CD4-positive, alpha-beta memory T cell (primary cell): ENCODE measurements at regions not wholly inside any gene's neighbourhood (a gene's known extent, or its start where the extent isn't known, plus 50 kb on each side); places are given as distances from the start of the nearest gene placed in this dataset.
"Not testable (repeated sequence)": the region's sequence is repeated elsewhere in the genome, so short reads cannot be mapped to it uniquely, and the experiment has no call there.

Experiments
- CTCF ChIA-PET: fragments of 350-600 bp; sonication (Branson Sonifier 250); formaldehyde crosslinking; loops from one replicate; lab custom pipeline; 2021; ENCODE audit warnings: inconsistent platforms; ENCODE audit not compliant: partially characterized antibody; lab: Charles Lee
- POLR2A ChIA-PET: fragments of 350-600 bp; sonication (Branson Sonifier 250); formaldehyde crosslinking; loops from one replicate; lab custom pipeline; 2021; ENCODE audit not compliant: partially characterized antibody; lab: Charles Lee
- DNase-seq, 5 donors: peaks; one replicate each; pipeline versions ENCODE4 v3.0.0 to v3.0.0-alpha.2; 2020 to 2022; ENCODE audit warnings: mixed read lengths in 1 of 5
- H3K27ac ChIP-seq: one replicate; pipeline ENCODE4 v1.7.0; 2013; ENCODE audit warnings: low read depth, low read length
- H3K27me3 ChIP-seq: 2 replicates; pipeline ENCODE4 v1.7.0; 2013; ENCODE audit warnings: mild to moderate bottlenecking, low read length, moderate library complexity; ENCODE audit not compliant: insufficient read depth
- H3K36me3 ChIP-seq: 2 replicates; pipeline ENCODE4 v1.7.0; 2013; ENCODE audit warnings: mild to moderate bottlenecking, low read length, moderate library complexity; ENCODE audit not compliant: insufficient read depth
- H3K4me1 ChIP-seq: 2 replicates; pipeline ENCODE4 v1.7.0; 2013; ENCODE audit warnings: mild to moderate bottlenecking, low read length, moderate library complexity; ENCODE audit not compliant: insufficient read depth
- H3K4me3 ChIP-seq, 2 donors: one replicate each; pipeline ENCODE4 v1.7.0; 2013; ENCODE audit warnings: low read length in 2 of 2, mild to moderate bottlenecking in 1 of 2
- H3K9me3 ChIP-seq, 2 donors: one replicate each; pipeline ENCODE4 v1.7.0; 2013; ENCODE audit warnings: low read length in 2 of 2, control low read depth in 1 of 2; ENCODE audit not compliant: control insufficient read depth in 1 of 2
- H3K27ac Mint-ChIP-seq, 7 donors: one replicate each; pipeline ENCODE4 v1.8.0; 2020 to 2021; ENCODE audit warnings: mixed read lengths in 7 of 7, mild to moderate bottlenecking in 6 of 7, inconsistent platforms in 3 of 7, moderate library complexity in 3 of 7
- H3K27me3 Mint-ChIP-seq, 2 donors: one replicate each; pipeline ENCODE4 v1.8.0; 2020 to 2021; ENCODE audit warnings: mixed read lengths in 2 of 2
- H3K36me3 Mint-ChIP-seq, 2 donors: one replicate each; pipeline ENCODE4 v1.8.0; 2020 to 2021; ENCODE audit warnings: mixed read lengths in 2 of 2, inconsistent platforms in 1 of 2, mild to moderate bottlenecking in 1 of 2
- H3K4me1 Mint-ChIP-seq, 4 donors: one replicate each; pipeline ENCODE4 v1.8.0; 2020 to 2021; ENCODE audit warnings: mixed read lengths in 4 of 4, mild to moderate bottlenecking in 1 of 4
- H3K4me3 Mint-ChIP-seq, 8 donors: one replicate each; pipeline ENCODE4 v1.8.0; 2020 to 2021; ENCODE audit warnings: mixed read lengths in 8 of 8, mild to moderate bottlenecking in 7 of 8, moderate library complexity in 6 of 8, inconsistent platforms in 3 of 8
- H3K9me3 Mint-ChIP-seq, 8 donors: one replicate each; pipeline ENCODE4 v1.8.0; 2020 to 2021; ENCODE audit warnings: mixed read lengths in 8 of 8, mild to moderate bottlenecking in 5 of 8, inconsistent platforms in 3 of 8, moderate library complexity in 1 of 8
- intact Hi-C: fragments of 100-400 bp; cut with micrococcal nuclease; formaldehyde crosslinking; loops from one replicate; pipeline ENCODE4 v1.15.1; 2023

- POLR2A ChIA-PET = no interaction called here
- Mint-ChIP-seq H3K27me3 (no peaks in the 10 kb centered on the region), H3K4me1 (no peaks in the 10 kb centered on the region), H3K27ac (no peak overlapping the region), H3K9me3 (peaks cover 2 to 10% (median 3%) of the 10 kb centered on the region in 8 donors), H3K36me3 (no peaks in the 10 kb centered on the region), H3K4me3 (no peak overlapping the region)
- no peak for DNase-seq
- no peaks in the 10 kb centered on the region for H3K27me3 ChIP-seq
- H3K9me3 ChIP-seq = no peaks in the 10 kb centered on the region
- CTCF ChIA-PET = no interaction called here
- H3K4me1 ChIP-seq = no peaks in the 10 kb centered on the region
- no peaks in the 10 kb centered on the region for H3K36me3 ChIP-seq
- no peak overlapping the region for H3K4me3 ChIP-seq
- no peak overlapping the region for H3K27ac ChIP-seq
- intact Hi-C loops = no loop called here
These were observed 185.0 kb downstream of the TBX18 start for GRCh38 chr6:84579404-84579803.

- H3K9me3 Mint-ChIP-seq = peaks cover 0 to 6% (median 0%) of the 10 kb centered on the region in 8 donors
- CTCF ChIA-PET = no interaction called here
These were observed 188.4 kb downstream of the TBX18 start for GRCh38 chr6:84576029-84576428.

GRCh38 chr6:84575264-84575663 lies 189.1 kb downstream of the TBX18 start:
- Histone ChIP-seq H3K4me3 (no peak overlapping the region), H3K4me1 (no peaks in the 10 kb centered on the region), H3K27ac (no peak overlapping the region), H3K27me3 (no peaks in the 10 kb centered on the region), H3K9me3 (no peaks in the 10 kb centered on the region), H3K36me3 (no peaks in the 10 kb centered on the region)
- no peaks in the 10 kb centered on the region for H3K4me1 Mint-ChIP-seq
- H3K27ac Mint-ChIP-seq = no peak overlapping the region
- ChIA-PET POLR2A (no interaction called here), CTCF (no interaction called here)
- DNase-seq = no peak
- no peak overlapping the region for H3K4me3 Mint-ChIP-seq
- H3K36me3 Mint-ChIP-seq = no peaks in the 10 kb centered on the region
- no peaks in the 10 kb centered on the region for H3K27me3 Mint-ChIP-seq
- intact Hi-C loops = no loop called here
- peaks cover 0 to 8% (median under 1%) of the 10 kb centered on the region in 8 donors for H3K9me3 Mint-ChIP-seq

More at GRCh38 chr6:84576029-84576428, 188.4 kb downstream of the TBX18 start:
- Histone ChIP-seq H3K9me3 (no peaks in the 10 kb centered on the region), H3K4me1 (no peaks in the 10 kb centered on the region), H3K27ac (no peak overlapping the region), H3K27me3 (no peaks in the 10 kb centered on the region), H3K36me3 (no peaks in the 10 kb centered on the region), H3K4me3 (no peak overlapping the region)
- POLR2A ChIA-PET = no interaction called here
- DNase-seq = no peak
- H3K4me1 Mint-ChIP-seq = no peaks in the 10 kb centered on the region
- no peaks in the 10 kb centered on the region for H3K27me3 Mint-ChIP-seq
- intact Hi-C loops = no loop called here
- no peak overlapping the region for H3K27ac Mint-ChIP-seq
- no peak overlapping the region for H3K4me3 Mint-ChIP-seq
- H3K36me3 Mint-ChIP-seq = no peaks in the 10 kb centered on the region

- no peaks in the 10 kb centered on the region for H3K27me3 Mint-ChIP-seq
- no peak overlapping the region for H3K4me3 Mint-ChIP-seq
- Histone ChIP-seq H3K9me3 (no peaks in the 10 kb centered on the region), H3K27me3 (no peaks in the 10 kb centered on the region), H3K27ac (no peak overlapping the region), H3K4me1 (no peaks in the 10 kb centered on the region), H3K4me3 (no peak overlapping the region), H3K36me3 (no peaks in the 10 kb centered on the region)
- peaks cover 0 to 7% (median 3%) of the 10 kb centered on the region in 8 donors for H3K9me3 Mint-ChIP-seq
- intact Hi-C loops = no loop called here
- DNase-seq = no peak
- H3K27ac Mint-ChIP-seq = no peak overlapping the region
- ChIA-PET CTCF (no interaction called here), POLR2A (no interaction called here)
- no peaks in the 10 kb centered on the region for H3K4me1 Mint-ChIP-seq
- H3K36me3 Mint-ChIP-seq = no peaks in the 10 kb centered on the region
These were observed 194.5 kb downstream of the TBX18 start for GRCh38 chr6:84569882-84570281.

GRCh38 chr6:84568971-84569370 lies 195.4 kb downstream of the TBX18 start:
- CTCF ChIA-PET = no interaction called here
- DNase-seq = no peak
- Histone ChIP-seq H3K4me1 (no peaks in the 10 kb centered on the region), H3K9me3 (no peaks in the 10 kb centered on the region), H3K27ac (no peak overlapping the region), H3K4me3 (no peak overlapping the region), H3K36me3 (no peaks in the 10 kb centered on the region), H3K27me3 (no peaks in the 10 kb centered on the region)
- Mint-ChIP-seq H3K9me3 (peaks cover 0 to 9% (median 4%) of the 10 kb centered on the region in 8 donors), H3K27ac (no peak overlapping the region), H3K36me3 (no peaks in the 10 kb centered on the region), H3K4me3 (no peak overlapping the region), H3K4me1 (no peaks in the 10 kb centered on the region), H3K27me3 (no peaks in the 10 kb centered on the region)
- intact Hi-C loops = no loop called here
- POLR2A ChIA-PET = no interaction called here

GRCh38 chr6:84565718-84566117 lies 198.7 kb downstream of the TBX18 start:
- H3K4me1 Mint-ChIP-seq, CTCF ChIA-PET, intact Hi-C loops, H3K9me3 ChIP-seq, H3K4me3 ChIP-seq, H3K4me3 Mint-ChIP-seq, H3K36me3 ChIP-seq, H3K27ac ChIP-seq, H3K36me3 Mint-ChIP-seq, H3K27me3 ChIP-seq, H3K4me1 ChIP-seq, POLR2A ChIA-PET, H3K27ac Mint-ChIP-seq, DNase-seq, H3K27me3 Mint-ChIP-seq: not testable (repeated sequence)
- peaks cover 4 to 13% (median 7%) of the 10 kb centered on the region in 8 donors for H3K9me3 Mint-ChIP-seq

GRCh38 chr6:84560436-84561390 lies 203.7 kb downstream of the TBX18 start:
- H3K9me3 ChIP-seq = no peaks in the 10 kb centered on the region
- H3K4me3 ChIP-seq = no peak overlapping the region
- no peaks in the 10 kb centered on the region for H3K36me3 ChIP-seq
- Mint-ChIP-seq H3K9me3 (peaks cover 0 to 12% (median 7%) of the 10 kb centered on the region in 8 donors), H3K4me1 (no peaks in the 10 kb centered on the region), H3K27ac (no peak overlapping the region), H3K27me3 (no peaks in the 10 kb centered on the region), H3K36me3 (no peaks in the 10 kb centered on the region), H3K4me3 (no peak overlapping the region)
- no peaks in the 10 kb centered on the region for H3K27me3 ChIP-seq
- H3K4me1 ChIP-seq = no peaks in the 10 kb centered on the region
- DNase-seq = no peak
- intact Hi-C loops = no loop called here
- POLR2A ChIA-PET = no interaction called here
- no peak overlapping the region for H3K27ac ChIP-seq
- CTCF ChIA-PET = no interaction called here
